HepG2 (cell line): ENCODE measurements at regions not wholly inside any gene's neighbourhood (a gene's known extent, or its start where the extent isn't known, plus 50 kb on each side); places are given as distances from the start of the nearest gene placed in this dataset.

Experiments
- CSRNP1 ChIP-seq: sonication (generic); formaldehyde crosslinking; IDR thresholded peaks from 2 replicates; pipeline ENCODE4 v1.8.1; 2023; ENCODE audit warnings: mild to moderate bottlenecking, missing genetic modification reagents
- FOXA3 ChIP-seq: IDR thresholded peaks from 2 replicates; pipeline ENCODE4 v1.6.1; 2016; ENCODE audit warnings: missing genetic modification reagents, missing compliant biosample characterization
- GATAD2A ChIP-seq: IDR thresholded peaks from 2 replicates; pipeline ENCODE4 v1.6.1; 2016
- MAX ChIP-seq: IDR thresholded peaks from 2 replicates; pipeline ENCODE4 v1.6.1; 2012; ENCODE audit warnings: inconsistent platforms
- NR2C2 ChIP-seq: sonication (generic); formaldehyde crosslinking; IDR thresholded peaks from 2 replicates; pipeline ENCODE4 v1.4.0; 2020; ENCODE audit warnings: missing genetic modification reagents, mild to moderate bottlenecking, moderate library complexity, borderline replicate concordance
- PHF21A ChIP-seq: sonication (generic); formaldehyde crosslinking; IDR thresholded peaks from 2 replicates; pipeline ENCODE4 v1.5.0; 2020; ENCODE audit warnings: mild to moderate bottlenecking, missing genetic modification reagents
- ZGPAT ChIP-seq: IDR thresholded peaks from 2 replicates; pipeline ENCODE4 v1.6.1; 2016; ENCODE audit warnings: mild to moderate bottlenecking
- ZNF230 ChIP-seq: sonication (generic); formaldehyde crosslinking; IDR thresholded peaks from 2 replicates; pipeline ENCODE4 v1.4.0; 2020; ENCODE audit warnings: mild to moderate bottlenecking, missing genetic modification reagents
- ZNF354B ChIP-seq: sonication (generic); formaldehyde crosslinking; IDR thresholded peaks from 2 replicates; pipeline ENCODE4 v1.8.0; 2022; ENCODE audit warnings: mild to moderate bottlenecking, missing genetic modification reagents
- ZNF362 ChIP-seq: sonication (generic); formaldehyde crosslinking; IDR thresholded peaks from 2 replicates; pipeline ENCODE4 v1.4.0; 2020; ENCODE audit warnings: missing genetic modification reagents, mild to moderate bottlenecking, borderline replicate concordance
- ZNF567 ChIP-seq: sonication (generic); formaldehyde crosslinking; IDR thresholded peaks from 2 replicates; pipeline ENCODE4 v1.8.1; 2023; ENCODE audit warnings: mild to moderate bottlenecking, missing genetic modification reagents, borderline replicate concordance
- ZNF674 ChIP-seq: sonication (generic); formaldehyde crosslinking; IDR thresholded peaks from 2 replicates; pipeline ENCODE4 v1.5.0; 2020; ENCODE audit warnings: low read depth, mild to moderate bottlenecking, missing genetic modification reagents
- ZNF687 ChIP-seq: sonication (generic); formaldehyde crosslinking; IDR thresholded peaks from 2 replicates; pipeline ENCODE4 v1.5.1; 2020; ENCODE audit warnings: mild to moderate bottlenecking, missing genetic modification reagents, moderate library complexity
- ZNF740 ChIP-seq: sonication (generic); formaldehyde crosslinking; IDR thresholded peaks from 2 replicates; pipeline ENCODE4 v1.4.0; 2020; ENCODE audit warnings: missing genetic modification reagents
- ZNF773 ChIP-seq: sonication (generic); formaldehyde crosslinking; IDR thresholded peaks from 2 replicates; pipeline ENCODE4 v1.4.0; 2020; ENCODE audit warnings: missing genetic modification reagents, borderline replicate concordance
- ZNF839 ChIP-seq: sonication (generic); formaldehyde crosslinking; IDR thresholded peaks from 2 replicates; pipeline ENCODE4 v1.4.0; 2020; ENCODE audit warnings: missing genetic modification reagents, mild to moderate bottlenecking, borderline replicate concordance
- ZSCAN25 ChIP-seq: sonication (generic); formaldehyde crosslinking; IDR thresholded peaks from 2 replicates; pipeline ENCODE4 v1.8.0; 2022; ENCODE audit warnings: mild to moderate bottlenecking, missing genetic modification reagents

- TF ChIP-seq CSRNP1 (CRISPR knock-in tag) = peak; percentile 65; the same call in 1 of the 2 replicates
- peak; percentile 80 for TF ChIP-seq ZGPAT (CRISPR knock-in tag)
- no peak for TF ChIP-seq ZNF687
- TF ChIP-seq ZNF773 = no peak
- TF ChIP-seq ZSCAN25 (CRISPR knock-in tag) = no peak
- peak; percentile 59; the same call in 1 of the 2 replicates for TF ChIP-seq NR2C2 (CRISPR knock-in tag)
- TF ChIP-seq ZNF674 (CRISPR knock-in tag) = no peak
- TF ChIP-seq ZNF567 = no peak
- peak; percentile 89 for TF ChIP-seq FOXA3 (CRISPR knock-in tag)
- TF ChIP-seq ZNF740 (CRISPR knock-in tag) = no peak
- peak; percentile 100 for TF ChIP-seq GATAD2A
- 0 out of 2 replicates have a peak, but pooled peaks have one; percentile 10 for TF ChIP-seq MAX
- TF ChIP-seq PHF21A (CRISPR knock-in tag) = peak; percentile 82
- TF ChIP-seq ZNF839 = no peak
- TF ChIP-seq ZNF354B (CRISPR knock-in tag) = no peak
- TF ChIP-seq ZNF362 (CRISPR knock-in tag) = peak; percentile 97
- TF ChIP-seq ZNF230 = no peak
Observed at GRCh38 chr5:96117771-96118651, 156.4 kb upstream of the ELL2 start (continued).
